ENCODE measurements at regions not wholly inside any gene's neighbourhood (a gene's known extent, or its start where the extent isn't known, plus 50 kb on each side); places are given as distances from the start of the nearest gene placed in this dataset.
A peak's percentile ranks its signal among the peaks of the same experiment; 100 is the strongest.

- Mint-ChIP-seq H3K9me3 (ENCODE audit: low read depth, unreplicated experiment) (no peaks in the 10 kb centered on the region), H3K27me3 (ENCODE audit: unreplicated experiment) (no peaks in the 10 kb centered on the region), H3K4me1 (ENCODE audit: low read depth, unreplicated experiment) (no peaks in the 10 kb centered on the region), H3K36me3 (ENCODE audit: insufficient read depth, unreplicated experiment) (no peaks in the 10 kb centered on the region), H3K27ac (ENCODE audit: unreplicated experiment) (no peak overlapping the region), H3K4me3 (ENCODE audit: low read depth, unreplicated experiment) (no peak overlapping the region)
- intact Hi-C loops (cut with micrococcal nuclease; ENCODE audit: unreplicated experiment), result no loop called here
- BruUV-seq (replicated peaks), result no TSS peak
- CTCF ChIA-PET, result no interaction called here
- no peak for TF ChIP-seq CTCF (IDR thresholded peaks at IDR 0.05; ENCODE audit: unreplicated experiment)
- no peak for DNase-seq
These were observed 64.3 kb upstream of the MORC3 start for GRCh38 chr21:36255663-36256062.

GRCh38 chr21:36257657-36258056, 62.3 kb upstream of the MORC3 start:
- Mint-ChIP-seq H3K4me3 (ENCODE audit: low read depth, unreplicated experiment) (no peak overlapping the region), H3K36me3 (ENCODE audit: insufficient read depth, unreplicated experiment) (no peaks in the 10 kb centered on the region), H3K27me3 (ENCODE audit: unreplicated experiment) (no peaks in the 10 kb centered on the region), H3K27ac (ENCODE audit: unreplicated experiment) (no peak overlapping the region), H3K4me1 (ENCODE audit: low read depth, unreplicated experiment) (no peaks in the 10 kb centered on the region), H3K9me3 (ENCODE audit: low read depth, unreplicated experiment) (no peaks in the 10 kb centered on the region)
- no TSS peak for BruUV-seq (replicated peaks)
- no peak for DNase-seq
- no peak for TF ChIP-seq CTCF (IDR thresholded peaks at IDR 0.05; ENCODE audit: unreplicated experiment)
- CTCF ChIA-PET, result no interaction called here
- intact Hi-C loops (cut with micrococcal nuclease; ENCODE audit: unreplicated experiment), result no loop called here

GRCh38 chr21:36260030-36260787, 59.8 kb upstream of the MORC3 start:
- intact Hi-C loops (cut with micrococcal nuclease; ENCODE audit: unreplicated experiment), result loop anchor here (5.0 kb wide), 1 partner anchor 72 kb away; no protein-coding TSS in a partner anchor
- Mint-ChIP-seq H3K27me3 (ENCODE audit: unreplicated experiment) (no peaks in the 10 kb centered on the region), H3K4me1 (ENCODE audit: low read depth, unreplicated experiment) (no peaks in the 10 kb centered on the region), H3K36me3 (ENCODE audit: insufficient read depth, unreplicated experiment) (no peaks in the 10 kb centered on the region), H3K27ac (ENCODE audit: unreplicated experiment) (no peak overlapping the region), H3K9me3 (ENCODE audit: low read depth, unreplicated experiment) (no peaks in the 10 kb centered on the region), H3K4me3 (ENCODE audit: low read depth, unreplicated experiment) (peak overlapping the region; percentile 54)
- CTCF ChIA-PET, result interaction anchor here (0.7 to 1.2 kb wide), 2 partner anchors 14 to 63 kb away, joined by 3 read pairs; no protein-coding TSS in a partner anchor
- TF ChIP-seq CTCF (IDR thresholded peaks at IDR 0.05; ENCODE audit: unreplicated experiment), result peak; percentile 41
- DNase-seq, result peak; percentile 48
- no TSS peak for BruUV-seq (replicated peaks)

GRCh38 chr21:36260802-36261201, 59.2 kb upstream of the MORC3 start:
- H3K27ac Mint-ChIP-seq (ENCODE audit: unreplicated experiment), result no peak overlapping the region
- H3K4me3 Mint-ChIP-seq (ENCODE audit: low read depth, unreplicated experiment), result peak overlapping the region; percentile 54
- intact Hi-C loops (cut with micrococcal nuclease; ENCODE audit: unreplicated experiment), result loop anchor here (5.0 kb wide), 1 partner anchor 71 kb away; no protein-coding TSS in a partner anchor
- H3K4me1 Mint-ChIP-seq (ENCODE audit: low read depth, unreplicated experiment), result no peaks in the 10 kb centered on the region
- H3K27me3 Mint-ChIP-seq (ENCODE audit: unreplicated experiment), result no peaks in the 10 kb centered on the region
- peak; percentile 4 for TF ChIP-seq CTCF (IDR thresholded peaks at IDR 0.05; ENCODE audit: unreplicated experiment)
- no TSS peak for BruUV-seq (replicated peaks)
- H3K9me3 Mint-ChIP-seq (ENCODE audit: low read depth, unreplicated experiment), result no peaks in the 10 kb centered on the region
- no peak for DNase-seq
- CTCF ChIA-PET, result interaction anchor here (0.7 kb wide), 1 partner anchor 63 kb away, joined by 3 read pairs; no protein-coding TSS in a partner anchor
- no peaks in the 10 kb centered on the region for H3K36me3 Mint-ChIP-seq (ENCODE audit: insufficient read depth, unreplicated experiment)

Measured in Calu3 (cell line).